Liver (tissue), 8 donors: ENCODE measurements at regions not wholly inside any gene's neighbourhood (a gene's known extent, or its start where the extent isn't known, plus 50 kb on each side); places are given as distances from the start of the nearest gene placed in this dataset.

Source experiments
- DNase-seq: peaks from one replicate; pipeline ENCODE4 v3.0.0-alpha.2; 2017; ENCODE audit warnings: low spot score
- H3K27ac ChIP-seq, 2 donors: one replicate each; pipeline ENCODE4 v1.7.0; 2013; ENCODE audit warnings: inconsistent platforms in 2 of 2, low read length in 2 of 2, control low read depth in 1 of 2, low read depth in 1 of 2, mild to moderate bottlenecking in 1 of 2
- H3K27me3 ChIP-seq, 4 donors: one replicate each; pipeline versions ENCODE4 v1.6.1 to v1.7.0; 2013; ENCODE audit warnings: low read length in 3 of 4, inconsistent platforms in 1 of 4, mild to moderate bottlenecking in 1 of 4, moderate library complexity in 1 of 4; ENCODE audit not compliant: control insufficient read depth in 4 of 4, insufficient read depth in 4 of 4
- H3K36me3 ChIP-seq, 4 donors: one replicate each; pipeline versions ENCODE4 v1.6.1 to v1.7.0; 2013; ENCODE audit warnings: low read length in 3 of 4, mild to moderate bottlenecking in 3 of 4, low read depth in 1 of 4, moderate library complexity in 1 of 4; ENCODE audit not compliant: control insufficient read depth in 4 of 4, insufficient read depth in 3 of 4
- H3K4me1 ChIP-seq, 4 donors: one replicate each; pipeline versions ENCODE4 v1.6.1 to v1.7.0; 2013; ENCODE audit warnings: low read length in 3 of 4, mild to moderate bottlenecking in 3 of 4, moderate library complexity in 1 of 4; ENCODE audit not compliant: control insufficient read depth in 4 of 4, insufficient read depth in 4 of 4
- H3K4me3 ChIP-seq, 3 donors: one replicate each; pipeline versions ENCODE4 v1.6.1 to v1.7.0; 2013; ENCODE audit warnings: low read length in 3 of 3, control low read depth in 1 of 3, low read depth in 1 of 3, mild to moderate bottlenecking in 1 of 3
- H3K9ac ChIP-seq, 2 donors: one replicate each; pipeline ENCODE4 v1.7.0; 2013; ENCODE audit warnings: low read length in 2 of 2, mild to moderate bottlenecking in 2 of 2, moderate library complexity in 2 of 2, control low read depth in 1 of 2, low read depth in 1 of 2
- H3K9me3 ChIP-seq, 4 donors: one replicate each; pipeline versions ENCODE4 v1.6.1 to v1.7.0; 2013; ENCODE audit warnings: low read length in 3 of 4; ENCODE audit not compliant: control insufficient read depth in 4 of 4
- ATF3 ChIP-seq: IDR thresholded peaks from 2 replicates; pipeline ENCODE4 v1.6.1; 2016; ENCODE audit warnings: antibody characterized with exemption
- EGR1 ChIP-seq, 2 donors: IDR thresholded peaks; 2 replicates each; pipeline ENCODE4 v1.6.1; 2016 to 2018; ENCODE audit warnings: antibody characterized with exemption in 2 of 2, low read depth in 2 of 2
- FOXA1 ChIP-seq: IDR thresholded peaks from 2 replicates; pipeline ENCODE4 v1.6.1; 2016; ENCODE audit warnings: antibody characterized with exemption
- FOXA2 ChIP-seq: IDR thresholded peaks from 2 replicates; pipeline ENCODE4 v1.6.1; 2016; ENCODE audit warnings: antibody characterized with exemption
- GABPA ChIP-seq, 2 donors: IDR thresholded peaks in 1 of 2; conservative IDR thresholded peaks in 1 of 2; 2 replicates each; pipeline ENCODE4 v1.6.1; 2016; ENCODE audit warnings: antibody characterized with exemption in 2 of 2, mild to moderate bottlenecking in 1 of 2, moderate library complexity in 1 of 2
- HNF4G ChIP-seq: IDR thresholded peaks from 2 replicates; pipeline ENCODE4 v1.6.1; 2016; ENCODE audit warnings: antibody characterized with exemption
- JUND ChIP-seq, 2 donors: IDR thresholded peaks; 2 replicates each; pipeline ENCODE4 v1.6.1; 2016; ENCODE audit warnings: antibody characterized with exemption in 2 of 2
- MAX ChIP-seq: IDR thresholded peaks from 2 replicates; pipeline ENCODE4 v1.6.1; 2016; ENCODE audit warnings: antibody characterized with exemption
- NR2F2 ChIP-seq: IDR thresholded peaks from 2 replicates; pipeline ENCODE4 v1.6.1; 2016; ENCODE audit warnings: antibody characterized with exemption
- RXRA ChIP-seq, 2 donors: IDR thresholded peaks; 2 replicates each; pipeline ENCODE4 v1.6.1; 2017 to 2018; ENCODE audit warnings: antibody characterized with exemption in 2 of 2, mild to moderate bottlenecking in 1 of 2
- SP1 ChIP-seq: IDR thresholded peaks from 2 replicates; pipeline ENCODE4 v1.6.1; 2018; ENCODE audit warnings: antibody characterized with exemption, mild to moderate bottlenecking
- TAF1 ChIP-seq: conservative IDR thresholded peaks from 2 replicates; pipeline ENCODE4 v1.6.1; 2016; ENCODE audit warnings: antibody characterized with exemption, mild to moderate bottlenecking
- YY1 ChIP-seq: IDR thresholded peaks from 2 replicates; pipeline ENCODE4 v1.6.1; 2016; ENCODE audit warnings: antibody characterized with exemption, mild to moderate bottlenecking
- ZBTB33 ChIP-seq: IDR thresholded peaks from 2 replicates; pipeline ENCODE4 v1.6.1; 2016; ENCODE audit warnings: antibody characterized with exemption
- WGBS: extraction: QIAGEN DNeasy Blood & Tissue Kit; methylation state at CpG from one replicate; pipeline ENCODE4 v1.1.7; 2013; 5-methylcytosine and 5-hydroxymethylcytosine counted together
- TF ChIP-seq, protein P1 (sequence below): IDR thresholded peaks from 2 replicates; pipeline ENCODE4 v1.6.1; 2016; ENCODE audit warnings: antibody characterized with exemption, mild to moderate bottlenecking
- TF ChIP-seq, protein P2 (sequence below): fragments of 150-350 bp; IDR thresholded peaks from 2 replicates; pipeline ENCODE4 v1.5.1; 2017; ENCODE audit warnings: improper control_type of control experiment, low read depth, low read length; ENCODE audit not compliant: missing input control
- donor health status: healthy.
- donor health status: healthy.
- donor health status: healthy.
- donor health status: healthy.
- donor health status: healthy.

- DNase-seq: no peak
- no peaks in the 10 kb centered on the region for H3K9me3 ChIP-seq
- no peak overlapping the region for H3K4me3 ChIP-seq
- WGBS: 32% methylated on average over 1 of the region's 1 CpG
- TF ChIP-seq MAX (no peak), TAF1 (no peak), FOXA1 (no peak), NR2F2 (no peak), ATF3 (no peak)
- TF ChIP-seq, protein P1, sequence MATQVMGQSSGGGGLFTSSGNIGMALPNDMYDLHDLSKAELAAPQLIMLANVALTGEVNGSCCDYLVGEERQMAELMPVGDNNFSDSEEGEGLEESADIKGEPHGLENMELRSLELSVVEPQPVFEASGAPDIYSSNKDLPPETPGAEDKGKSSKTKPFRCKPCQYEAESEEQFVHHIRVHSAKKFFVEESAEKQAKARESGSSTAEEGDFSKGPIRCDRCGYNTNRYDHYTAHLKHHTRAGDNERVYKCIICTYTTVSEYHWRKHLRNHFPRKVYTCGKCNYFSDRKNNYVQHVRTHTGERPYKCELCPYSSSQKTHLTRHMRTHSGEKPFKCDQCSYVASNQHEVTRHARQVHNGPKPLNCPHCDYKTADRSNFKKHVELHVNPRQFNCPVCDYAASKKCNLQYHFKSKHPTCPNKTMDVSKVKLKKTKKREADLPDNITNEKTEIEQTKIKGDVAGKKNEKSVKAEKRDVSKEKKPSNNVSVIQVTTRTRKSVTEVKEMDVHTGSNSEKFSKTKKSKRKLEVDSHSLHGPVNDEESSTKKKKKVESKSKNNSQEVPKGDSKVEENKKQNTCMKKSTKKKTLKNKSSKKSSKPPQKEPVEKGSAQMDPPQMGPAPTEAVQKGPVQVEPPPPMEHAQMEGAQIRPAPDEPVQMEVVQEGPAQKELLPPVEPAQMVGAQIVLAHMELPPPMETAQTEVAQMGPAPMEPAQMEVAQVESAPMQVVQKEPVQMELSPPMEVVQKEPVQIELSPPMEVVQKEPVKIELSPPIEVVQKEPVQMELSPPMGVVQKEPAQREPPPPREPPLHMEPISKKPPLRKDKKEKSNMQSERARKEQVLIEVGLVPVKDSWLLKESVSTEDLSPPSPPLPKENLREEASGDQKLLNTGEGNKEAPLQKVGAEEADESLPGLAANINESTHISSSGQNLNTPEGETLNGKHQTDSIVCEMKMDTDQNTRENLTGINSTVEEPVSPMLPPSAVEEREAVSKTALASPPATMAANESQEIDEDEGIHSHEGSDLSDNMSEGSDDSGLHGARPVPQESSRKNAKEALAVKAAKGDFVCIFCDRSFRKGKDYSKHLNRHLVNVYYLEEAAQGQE: no peak
- no peaks in the 10 kb centered on the region for H3K27me3 ChIP-seq
- H3K27ac ChIP-seq: no peak overlapping the region
- no peaks in the 10 kb centered on the region for H3K36me3 ChIP-seq
- H3K9ac ChIP-seq: no peak overlapping the region
- H3K4me1 ChIP-seq: no peaks in the 10 kb centered on the region
Measured at GRCh38 chr4:136000246-136000645, 1532.0 kb downstream of the PCDH18 start.

DNA sequence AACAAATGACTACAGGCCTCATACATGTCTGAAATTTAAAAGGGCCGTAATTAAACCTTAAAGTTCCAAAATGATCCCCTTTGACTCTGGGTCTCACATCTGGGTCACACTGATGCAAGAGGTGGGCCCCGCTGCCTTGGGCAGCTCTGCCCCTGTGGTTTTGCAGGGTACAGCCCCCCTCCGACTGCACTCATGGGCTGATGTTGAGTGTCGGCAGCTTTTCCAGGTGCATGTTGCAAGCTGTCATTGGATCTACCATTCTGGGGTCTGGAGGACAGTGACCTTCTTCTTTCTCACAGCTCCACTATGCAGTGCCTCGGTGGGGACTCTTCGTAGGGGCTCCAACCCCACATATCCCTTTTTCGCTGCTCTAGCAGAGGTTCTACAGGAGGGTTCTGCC is 1537.9 kb downstream of the PCDH18 start:
- Histone ChIP-seq H3K27ac (no peak overlapping the region), H3K9ac (no peak overlapping the region), H3K36me3 (no peaks in the 10 kb centered on the region), H3K4me3 (no peak overlapping the region), H3K4me1 (no peaks in the 10 kb centered on the region), H3K9me3 (no peaks in the 10 kb centered on the region), H3K27me3 (no peaks in the 10 kb centered on the region)
- TF ChIP-seq, protein P2, sequence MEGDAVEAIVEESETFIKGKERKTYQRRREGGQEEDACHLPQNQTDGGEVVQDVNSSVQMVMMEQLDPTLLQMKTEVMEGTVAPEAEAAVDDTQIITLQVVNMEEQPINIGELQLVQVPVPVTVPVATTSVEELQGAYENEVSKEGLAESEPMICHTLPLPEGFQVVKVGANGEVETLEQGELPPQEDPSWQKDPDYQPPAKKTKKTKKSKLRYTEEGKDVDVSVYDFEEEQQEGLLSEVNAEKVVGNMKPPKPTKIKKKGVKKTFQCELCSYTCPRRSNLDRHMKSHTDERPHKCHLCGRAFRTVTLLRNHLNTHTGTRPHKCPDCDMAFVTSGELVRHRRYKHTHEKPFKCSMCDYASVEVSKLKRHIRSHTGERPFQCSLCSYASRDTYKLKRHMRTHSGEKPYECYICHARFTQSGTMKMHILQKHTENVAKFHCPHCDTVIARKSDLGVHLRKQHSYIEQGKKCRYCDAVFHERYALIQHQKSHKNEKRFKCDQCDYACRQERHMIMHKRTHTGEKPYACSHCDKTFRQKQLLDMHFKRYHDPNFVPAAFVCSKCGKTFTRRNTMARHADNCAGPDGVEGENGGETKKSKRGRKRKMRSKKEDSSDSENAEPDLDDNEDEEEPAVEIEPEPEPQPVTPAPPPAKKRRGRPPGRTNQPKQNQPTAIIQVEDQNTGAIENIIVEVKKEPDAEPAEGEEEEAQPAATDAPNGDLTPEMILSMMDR: no peak
- TF ChIP-seq SP1 (no peak), TAF1 (no peak), FOXA2 (no peak), JUND (IDR thresholded peaks at IDR 0.05) (no peak)
- 81% methylated on average over 7 of the region's 7 CpGs for WGBS
- no peak for DNase-seq

- Histone ChIP-seq H3K36me3 (no peaks in the 10 kb centered on the region), H3K9ac (no peak overlapping the region), H3K4me1 (no peaks in the 10 kb centered on the region), H3K4me3 (no peak overlapping the region), H3K27me3 (no peaks in the 10 kb centered on the region), H3K27ac (no peak overlapping the region), H3K9me3 (no peaks in the 10 kb centered on the region)
- DNase-seq: no peak
- no peak for TF ChIP-seq FOXA2
- no peak for TF ChIP-seq GABPA (IDR thresholded peaks at IDR 0.05 in 1 of 2, conservative IDR thresholded peaks at IDR 0.05 in 1 of 2)
- TF ChIP-seq RXRA (IDR thresholded peaks at IDR 0.05): no peak
- TF ChIP-seq HNF4G: no peak
- no peak for TF ChIP-seq SP1
- TF ChIP-seq FOXA1: no peak
- no peak for TF ChIP-seq MAX
- TF ChIP-seq EGR1 (IDR thresholded peaks at IDR 0.05; ENCODE audit: low read depth in 2 of 2): no peak
- no peak for TF ChIP-seq ATF3
- no peak for TF ChIP-seq YY1
- TF ChIP-seq, protein P2: no peak
- TF ChIP-seq ZBTB33: no peak
Measured at GRCh38 chr4:135976860-135977259, 1555.4 kb downstream of the PCDH18 start.
